ENCODE measurements at regions not wholly inside any gene's neighbourhood (a gene's known extent, or its start where the extent isn't known, plus 50 kb on each side); places are given as distances from the start of the nearest gene placed in this dataset.
"Not testable (repeated sequence)": the region's sequence is repeated elsewhere in the genome, so short reads cannot be mapped to it uniquely, and the experiment has no call there.

- H3K4me3 ChIP-seq (ENCODE audit: low read depth, low read length): no peak overlapping the region
- DNase-seq (ENCODE audit: low read depth, low spot score): no peak
- no peak for TF ChIP-seq CTCF (IDR thresholded peaks at IDR 0.05; ENCODE audit: low read depth, low read length)
- in situ Hi-C loops (cut with HindIII; ENCODE audit: low sequenced_read_pairs): no loop called here
Observed at GRCh38 chr13:44637581-44637980, 61.5 kb upstream of the TSC22D1 start.

GRCh38 chr13:44629465-44630183, 53.5 kb upstream of the TSC22D1 start:
- no peak for TF ChIP-seq CTCF (IDR thresholded peaks at IDR 0.05; ENCODE audit: low read depth, low read length)
- DNase-seq (ENCODE audit: low read depth, low spot score): no peak
- in situ Hi-C loops (cut with HindIII; ENCODE audit: low sequenced_read_pairs): no loop called here
- H3K4me3 ChIP-seq (ENCODE audit: low read depth, low read length): no peak overlapping the region

- H3K4me3 ChIP-seq (ENCODE audit: low read depth, low read length); in situ Hi-C loops (cut with HindIII; ENCODE audit: low sequenced_read_pairs); DNase-seq (ENCODE audit: low read depth, low spot score): not testable (repeated sequence)
Observed at GRCh38 chr13:44628826-44629225, 52.7 kb upstream of the TSC22D1 start.

- no peak for DNase-seq (ENCODE audit: low read depth, low spot score)
- no peak overlapping the region for H3K4me3 ChIP-seq (ENCODE audit: low read depth, low read length)
- no peak for TF ChIP-seq CTCF (IDR thresholded peaks at IDR 0.05; ENCODE audit: low read depth, low read length)
- in situ Hi-C loops (cut with HindIII; ENCODE audit: low sequenced_read_pairs): no loop called here
Observed at GRCh38 chr13:44627441-44627840, 51.3 kb upstream of the TSC22D1 start.

- DNase-seq (ENCODE audit: low read depth, low spot score): no peak
- TF ChIP-seq CTCF (IDR thresholded peaks at IDR 0.05; ENCODE audit: low read depth, low read length): no peak
- in situ Hi-C loops (cut with HindIII; ENCODE audit: low sequenced_read_pairs): no loop called here
- no peak overlapping the region for H3K4me3 ChIP-seq (ENCODE audit: low read depth, low read length)
Observed at GRCh38 chr13:44626176-44626575, 50.0 kb upstream of the TSC22D1 start.
